Right ventricle myocardium superior (tissue), 1 donor: ENCODE measurements at regions not wholly inside any gene's neighbourhood (a gene's known extent, or its start where the extent isn't known, plus 50 kb on each side); places are given as distances from the start of the nearest gene placed in this dataset.

Experiments
- ATAC-seq: fragments of 200-7000 bp; cut with Tn5 transposase; one replicate; pipeline ENCODE4 v1.9.1; 2020; ENCODE audit warnings: mild to moderate bottlenecking; ENCODE audit not compliant: poor library complexity
- DNase-seq: peaks from one replicate; pipeline ENCODE4 v3.0.0-alpha.2; 2020
- intact Hi-C: fragments of 100-400 bp; cut with DNase I; formaldehyde crosslinking; loops from one replicate; pipeline ENCODE4 v1.11.2; 2022
- donor health status: DM: no; HTN: yes; CAD: no; lungs with severe emphysema.

GRCh38 chr2:4507661-4508060, 804.3 kb downstream of the DCDC2C start:
- ATAC-seq (no peak), DNase-seq (no peak)
- intact Hi-C loops: no loop called here

- ATAC-seq (no peak), DNase-seq (no peak)
- intact Hi-C loops: no loop called here
These were observed 812.7 kb downstream of the DCDC2C start for GRCh38 chr2:4515871-4516761.

- DNase-seq (no peak), ATAC-seq (no peak)
- intact Hi-C loops: no loop called here
These were observed 815.2 kb downstream of the DCDC2C start for GRCh38 chr2:4518596-4518995.

- ATAC-seq (no peak), DNase-seq (no peak)
- intact Hi-C loops: no loop called here
These were observed 819.4 kb downstream of the DCDC2C start for GRCh38 chr2:4522498-4523421.

GRCh38 chr2:4527416-4527815, 824.0 kb downstream of the DCDC2C start:
- no peak for DNase-seq
- ATAC-seq: no peak
- intact Hi-C loops: no loop called here

GRCh38 chr2:4528246-4528645, 824.9 kb downstream of the DCDC2C start:
- ATAC-seq (no peak), DNase-seq (no peak)
- intact Hi-C loops: no loop called here

- no peak for ATAC-seq
- intact Hi-C loops: no loop called here
- no peak for DNase-seq
These were observed 825.4 kb downstream of the DCDC2C start for GRCh38 chr2:4528773-4529172.

- intact Hi-C loops: no loop called here
- DNase-seq (no peak), ATAC-seq (no peak)
These were observed 826.4 kb downstream of the DCDC2C start for GRCh38 chr2:4529738-4530137.

- ATAC-seq (no peak), DNase-seq (no peak)
- intact Hi-C loops: no loop called here
These were observed 826.9 kb downstream of the DCDC2C start for GRCh38 chr2:4530231-4530630.

GRCh38 chr2:4533806-4534205, 830.4 kb downstream of the DCDC2C start:
- intact Hi-C loops: no loop called here
- ATAC-seq (no peak), DNase-seq (no peak)

- ATAC-seq: no peak
- intact Hi-C loops: no loop called here
These were observed 835.7 kb downstream of the DCDC2C start for GRCh38 chr2:4539121-4539520.

GRCh38 chr2:4549666-4550210, 846.4 kb downstream of the DCDC2C start:
- DNase-seq: no peak
- ATAC-seq: no peak
- intact Hi-C loops: no loop called here

More at GRCh38 chr2:4539121-4539520, 835.7 kb downstream of the DCDC2C start:
- DNase-seq: no peak

GRCh38 chr2:4551691-4552474, 848.5 kb downstream of the DCDC2C start:
- intact Hi-C loops: no loop called here
- ATAC-seq (no peak), DNase-seq (no peak)

GRCh38 chr2:4553241-4553640, 849.9 kb downstream of the DCDC2C start:
- intact Hi-C loops: no loop called here
- ATAC-seq (no peak), DNase-seq (no peak)

GRCh38 chr2:4556135-4556896, 852.9 kb downstream of the DCDC2C start:
- intact Hi-C loops: no loop called here
- ATAC-seq (no peak), DNase-seq (no peak)

- intact Hi-C loops: no loop called here
These were observed 857.8 kb downstream of the DCDC2C start for GRCh38 chr2:4561196-4561595.

GRCh38 chr2:4576075-4576474, 872.7 kb downstream of the DCDC2C start:
- intact Hi-C loops: no loop called here
- ATAC-seq: no peak

More at GRCh38 chr2:4561196-4561595, 857.8 kb downstream of the DCDC2C start:
- DNase-seq (no peak), ATAC-seq (no peak)

GRCh38 chr2:4579977-4580376, 876.6 kb downstream of the DCDC2C start:
- ATAC-seq (no peak), DNase-seq (no peak)
- intact Hi-C loops: no loop called here

More at GRCh38 chr2:4576075-4576474, 872.7 kb downstream of the DCDC2C start:
- no peak for DNase-seq
